Cardiac muscle cell (in vitro differentiated cells and primary cell): ENCODE measurements at regions not wholly inside any gene's neighbourhood (a gene's known extent, or its start where the extent isn't known, plus 50 kb on each side); places are given as distances from the start of the nearest gene placed in this dataset.
A peak's percentile ranks its signal among the peaks of the same experiment; 100 is the strongest.

Source experiments
- DNase-seq, 2 donors: peaks; one replicate each; pipeline versions ENCODE4 v3.0.0 to v3.0.0-alpha.2; 2010 to 2017; ENCODE audit warnings: low read depth in 1 of 2, low spot score in 1 of 2
- H3K27ac ChIP-seq: fragments of 200-600 bp; sonication (generic); 2 replicates; pipeline ENCODE4 v1.5.1; 2016
- H3K27me3 ChIP-seq: fragments of 200-600 bp; sonication (generic); 2 replicates; pipeline ENCODE4 v1.6.0; 2016; ENCODE audit warnings: control low read depth
- H3K36me3 ChIP-seq: fragments of 200-600 bp; sonication (generic); 2 replicates; pipeline ENCODE4 v1.5.1; 2016; ENCODE audit warnings: control low read depth
- H3K4me1 ChIP-seq: fragments of 200-600 bp; sonication (generic); 2 replicates; pipeline ENCODE4 v1.8.1; 2017; ENCODE audit warnings: low read depth, mild to moderate bottlenecking, mixed run types
- H3K4me3 ChIP-seq: fragments of 200-600 bp; sonication (generic); 2 replicates; pipeline ENCODE4 v1.5.1; 2016; ENCODE audit warnings: mild to moderate bottlenecking
- H3K9me3 ChIP-seq: fragments of 200-600 bp; sonication (generic); 2 replicates; pipeline ENCODE4 v1.5.1; 2017; ENCODE audit warnings: low read depth, mild to moderate bottlenecking, control low read depth
- CTCF ChIP-seq: IDR thresholded peaks from 2 replicates; pipeline ENCODE4 v1.5.1; 2012; ENCODE audit warnings: low read depth, mild to moderate bottlenecking, low read length

- H3K36me3 ChIP-seq, result no peaks in the 10 kb centered on the region
- H3K27ac ChIP-seq, result no peak overlapping the region
- H3K27me3 ChIP-seq, result no peaks in the 10 kb centered on the region
- no peaks in the 10 kb centered on the region for H3K9me3 ChIP-seq
- H3K4me1 ChIP-seq, result no peaks in the 10 kb centered on the region
- TF ChIP-seq CTCF, result no peak
- no peak overlapping the region for H3K4me3 ChIP-seq
- peak in 1 of 2 donors; percentile 75 for DNase-seq
Measured at GRCh38 chr21:21624674-21625073, 626.5 kb downstream of the NCAM2 start.

GRCh38 chr21:21631961-21632360 lies 633.8 kb downstream of the NCAM2 start:
- Histone ChIP-seq H3K4me3 (no peak overlapping the region), H3K36me3 (no peaks in the 10 kb centered on the region), H3K4me1 (no peaks in the 10 kb centered on the region), H3K27me3 (no peaks in the 10 kb centered on the region), H3K9me3 (no peaks in the 10 kb centered on the region), H3K27ac (no peak overlapping the region)
- peak in 1 of 2 donors; percentile 42 for DNase-seq
- no peak for TF ChIP-seq CTCF

- DNase-seq, result no peak
- no peak overlapping the region for H3K27ac ChIP-seq
- H3K27me3 ChIP-seq, result no peaks in the 10 kb centered on the region
- H3K9me3 ChIP-seq, result no peaks in the 10 kb centered on the region
- no peak overlapping the region for H3K4me3 ChIP-seq
- H3K4me1 ChIP-seq, result no peaks in the 10 kb centered on the region
- H3K36me3 ChIP-seq, result no peaks in the 10 kb centered on the region
- no peak for TF ChIP-seq CTCF
Measured at GRCh38 chr21:21632926-21633325, 634.7 kb downstream of the NCAM2 start.

- Histone ChIP-seq H3K27ac (no peak overlapping the region), H3K4me3 (no peak overlapping the region), H3K4me1 (peaks cover 7% of the 10 kb centered on the region), H3K9me3 (no peaks in the 10 kb centered on the region), H3K27me3 (no peaks in the 10 kb centered on the region), H3K36me3 (no peaks in the 10 kb centered on the region)
- TF ChIP-seq CTCF, result no peak
- no peak for DNase-seq
Measured at GRCh38 chr21:21661741-21662140, 663.5 kb downstream of the NCAM2 start.

GRCh38 chr21:21662776-21663175 lies 664.6 kb downstream of the NCAM2 start:
- no peak for DNase-seq
- no peak overlapping the region for H3K4me3 ChIP-seq
- no peaks in the 10 kb centered on the region for H3K27me3 ChIP-seq
- H3K27ac ChIP-seq, result no peak overlapping the region
- H3K36me3 ChIP-seq, result no peaks in the 10 kb centered on the region
- H3K9me3 ChIP-seq, result no peaks in the 10 kb centered on the region
- TF ChIP-seq CTCF, result no peak
- H3K4me1 ChIP-seq, result peaks cover 7% of the 10 kb centered on the region

GRCh38 chr21:21664871-21665270 lies 666.7 kb downstream of the NCAM2 start:
- TF ChIP-seq CTCF, result no peak
- Histone ChIP-seq H3K9me3 (no peaks in the 10 kb centered on the region), H3K27me3 (no peaks in the 10 kb centered on the region), H3K4me1 (peaks cover 7% of the 10 kb centered on the region), H3K4me3 (no peak overlapping the region), H3K36me3 (no peaks in the 10 kb centered on the region), H3K27ac (no peak overlapping the region)
- DNase-seq, result peak in 1 of 2 donors; percentile 21
